OCI-LY7 (cell line): ENCODE measurements at regions not wholly inside any gene's neighbourhood (a gene's known extent, or its start where the extent isn't known, plus 50 kb on each side); places are given as distances from the start of the nearest gene placed in this dataset.

Experiments used
- BruUV-seq: library from RNA; stranded (reverse); fragments of 400-500 nt; replicated peaks from 2 replicates; lab custom pipeline; 2021; lab: Mats Ljungman, UMichigan
- CTCF ChIA-PET: fragments of 300-600 bp; sonication (Branson Sonifier 250); formaldehyde crosslinking; loops from one replicate; lab custom pipeline; 2022; ENCODE audit warnings: antibody characterized with exemption; ENCODE audit not compliant: unreplicated experiment; lab: Charles Lee
- POLR2A ChIA-PET: fragments of 300-600 bp; sonication (Branson Sonifier 250); formaldehyde crosslinking; loops from one replicate; lab custom pipeline; 2022; ENCODE audit warnings: antibody characterized with exemption; lab: Charles Lee
- DNase-seq: peaks from one replicate; pipeline ENCODE4 v3.0.0-alpha.2; 2015; ENCODE audit warnings: low spot score
- H2AFZ ChIP-seq: fragments of 200-600 bp; sonication (generic), shearing (Covaris generic); 2 replicates; pipeline ENCODE4 v1.6.1; 2014; ENCODE audit warnings: mild to moderate bottlenecking, antibody characterized with exemption, low read length, moderate library complexity
- H3K27ac ChIP-seq: fragments of 200-600 bp; sonication (generic); 2 replicates; pipeline ENCODE4 v1.5.1; 2014; ENCODE audit warnings: mixed run types, low read depth, mild to moderate bottlenecking, moderate library complexity, low read length, inconsistent platforms; ENCODE audit not compliant: poor library complexity, severe bottlenecking
- H3K36me3 ChIP-seq: fragments of 200-600 bp; sonication (generic); 2 replicates; pipeline ENCODE4 v1.6.1; 2014; ENCODE audit warnings: mild to moderate bottlenecking, antibody characterized with exemption, low read length, moderate library complexity, mixed read lengths; ENCODE audit not compliant: insufficient read depth
- H3K4me1 ChIP-seq: fragments of 200-600 bp; sonication (generic); 2 replicates; pipeline ENCODE4 v1.5.1; 2014; ENCODE audit warnings: mild to moderate bottlenecking, low read length; ENCODE audit not compliant: insufficient read depth, poor library complexity, severe bottlenecking
- H3K4me2 ChIP-seq: fragments of 200-600 bp; sonication (generic); 2 replicates; pipeline ENCODE4 v1.6.1; 2014; ENCODE audit warnings: mild to moderate bottlenecking, low read length
- H3K4me3 ChIP-seq: fragments of 200-600 bp; sonication (generic); 2 replicates; pipeline ENCODE4 v1.5.1; 2014; ENCODE audit warnings: mild to moderate bottlenecking, low read depth, low read length; ENCODE audit not compliant: poor library complexity, severe bottlenecking
- H3K79me2 ChIP-seq: fragments of 200-600 bp; sonication (generic); 2 replicates; pipeline ENCODE4 v1.6.1; 2016; ENCODE audit warnings: low read depth, mild to moderate bottlenecking, low read length, moderate library complexity, mixed read lengths; ENCODE audit not compliant: insufficient read depth
- H3K9me2 ChIP-seq: fragments of 200-600 bp; sonication (generic); 2 replicates; pipeline ENCODE4 v1.6.1; 2016; ENCODE audit warnings: mild to moderate bottlenecking, low read length, mixed read lengths; ENCODE audit not compliant: insufficient read depth
- H3K9me3 ChIP-seq: fragments of 200-600 bp; sonication (generic); 2 replicates; pipeline ENCODE4 v1.6.1; 2014; ENCODE audit warnings: mild to moderate bottlenecking, mixed run types, low read length, mixed read lengths
- H4K20me1 ChIP-seq: fragments of 200-600 bp; sonication (generic); 2 replicates; pipeline ENCODE4 v1.6.1; 2014; ENCODE audit warnings: mild to moderate bottlenecking, antibody characterized with exemption, low read length, moderate library complexity, mixed read lengths; ENCODE audit not compliant: insufficient read depth
- EZH2phosphoT487 ChIP-seq: fragments of 200-600 bp; sonication (generic); IDR thresholded peaks from 2 replicates; pipeline ENCODE4 v1.6.1; 2018; ENCODE audit warnings: low read depth, borderline replicate concordance, mild to moderate bottlenecking, mixed run types, antibody characterized with exemption, low read length, moderate library complexity, mixed read lengths
- intact Hi-C: fragments of 100-400 bp; cut with micrococcal nuclease; formaldehyde crosslinking; loops from one replicate; pipeline ENCODE4 v1.10.0; 2022; ENCODE audit not compliant: unreplicated experiment
- TF ChIP-seq, protein P1 (sequence below): fragments of 200-600 bp; sonication (generic); conservative IDR thresholded peaks from 2 replicates; pipeline ENCODE4 v1.5.1; 2014; ENCODE audit warnings: mild to moderate bottlenecking, antibody characterized with exemption, low read length, moderate library complexity, mixed read lengths

- H3K36me3 ChIP-seq, result no peaks in the 10 kb centered on the region
- CTCF ChIA-PET, result no interaction called here
Measured at GRCh38 chr2:129905664-129906081, 73.8 kb upstream of the RAB6C start.

DNA sequence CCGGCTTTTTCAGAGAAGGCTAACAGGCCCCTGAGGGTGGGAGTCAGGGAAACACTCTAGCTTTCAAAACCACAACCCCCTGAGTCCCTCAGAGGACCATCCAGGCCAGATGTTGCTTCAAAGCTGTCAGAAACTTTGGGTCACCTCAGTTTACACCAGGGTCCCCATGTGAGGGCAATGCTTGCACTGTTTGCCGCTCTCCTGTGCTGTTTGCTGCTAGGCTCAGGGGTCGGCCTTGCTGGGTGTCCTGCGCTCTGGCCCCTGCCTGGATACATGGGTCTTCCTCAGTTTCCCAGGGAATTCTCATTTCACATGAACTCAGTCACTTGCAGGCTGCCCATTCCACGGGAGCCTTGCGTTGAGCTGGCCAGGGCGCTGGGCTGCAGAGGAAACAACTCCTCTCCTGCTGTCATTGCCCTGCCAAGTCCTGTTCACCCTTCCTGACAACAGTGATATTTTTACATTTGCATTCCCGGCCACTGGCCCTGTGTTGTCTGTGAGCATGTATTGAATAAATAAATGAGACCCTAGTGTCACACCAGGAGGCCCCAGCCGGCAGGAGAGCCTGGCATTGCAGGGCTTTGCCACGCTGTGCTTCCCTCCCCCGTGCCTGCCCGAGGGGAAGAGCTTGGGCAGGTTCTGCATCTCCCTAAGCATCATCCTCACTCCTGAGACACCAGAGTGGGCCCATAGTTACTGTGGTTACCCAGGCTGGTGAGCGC is 73.2 kb upstream of the RAB6C start:
- H3K4me2 ChIP-seq, result no peak overlapping the region
- DNase-seq, result no peak
- POLR2A ChIA-PET, result no interaction called here
- no peaks in the 10 kb centered on the region for H3K36me3 ChIP-seq
- H3K4me3 ChIP-seq, result no peak overlapping the region
- BruUV-seq, result no TSS peak
- no peaks in the 10 kb centered on the region for H3K9me2 ChIP-seq
- H3K27ac ChIP-seq, result no peak overlapping the region
- CTCF ChIA-PET, result no interaction called here
- no peaks in the 10 kb centered on the region for H3K4me1 ChIP-seq
- H3K9me3 ChIP-seq, result no peaks in the 10 kb centered on the region
- TF ChIP-seq, protein P1, sequence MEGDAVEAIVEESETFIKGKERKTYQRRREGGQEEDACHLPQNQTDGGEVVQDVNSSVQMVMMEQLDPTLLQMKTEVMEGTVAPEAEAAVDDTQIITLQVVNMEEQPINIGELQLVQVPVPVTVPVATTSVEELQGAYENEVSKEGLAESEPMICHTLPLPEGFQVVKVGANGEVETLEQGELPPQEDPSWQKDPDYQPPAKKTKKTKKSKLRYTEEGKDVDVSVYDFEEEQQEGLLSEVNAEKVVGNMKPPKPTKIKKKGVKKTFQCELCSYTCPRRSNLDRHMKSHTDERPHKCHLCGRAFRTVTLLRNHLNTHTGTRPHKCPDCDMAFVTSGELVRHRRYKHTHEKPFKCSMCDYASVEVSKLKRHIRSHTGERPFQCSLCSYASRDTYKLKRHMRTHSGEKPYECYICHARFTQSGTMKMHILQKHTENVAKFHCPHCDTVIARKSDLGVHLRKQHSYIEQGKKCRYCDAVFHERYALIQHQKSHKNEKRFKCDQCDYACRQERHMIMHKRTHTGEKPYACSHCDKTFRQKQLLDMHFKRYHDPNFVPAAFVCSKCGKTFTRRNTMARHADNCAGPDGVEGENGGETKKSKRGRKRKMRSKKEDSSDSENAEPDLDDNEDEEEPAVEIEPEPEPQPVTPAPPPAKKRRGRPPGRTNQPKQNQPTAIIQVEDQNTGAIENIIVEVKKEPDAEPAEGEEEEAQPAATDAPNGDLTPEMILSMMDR, result no peak
- TF ChIP-seq EZH2phosphoT487, result no peak
- intact Hi-C loops, result no loop called here
- H3K79me2 ChIP-seq, result no peaks in the 10 kb centered on the region
- H4K20me1 ChIP-seq, result no peaks in the 10 kb centered on the region
- no peak overlapping the region for H2AFZ ChIP-seq

More at GRCh38 chr2:129905664-129906081, 73.8 kb upstream of the RAB6C start:
- H3K27ac ChIP-seq, result no peak overlapping the region
- no peak for TF ChIP-seq EZH2phosphoT487
- TF ChIP-seq, protein P1, result no peak
- POLR2A ChIA-PET, result no interaction called here
- intact Hi-C loops, result no loop called here
- no peaks in the 10 kb centered on the region for H3K9me3 ChIP-seq
- H3K9me2 ChIP-seq, result no peaks in the 10 kb centered on the region
- no peaks in the 10 kb centered on the region for H3K79me2 ChIP-seq
- no TSS peak for BruUV-seq
- DNase-seq, result no peak
- H2AFZ ChIP-seq, result no peak overlapping the region
- no peaks in the 10 kb centered on the region for H4K20me1 ChIP-seq
- H3K4me3 ChIP-seq, result no peak overlapping the region
- H3K4me2 ChIP-seq, result no peak overlapping the region
- H3K4me1 ChIP-seq, result no peaks in the 10 kb centered on the region

GRCh38 chr2:129906861-129907235 is 72.6 kb upstream of the RAB6C start:
- Histone ChIP-seq H3K4me1 (no peaks in the 10 kb centered on the region), H4K20me1 (no peaks in the 10 kb centered on the region), H3K4me2 (no peak overlapping the region), H3K27ac (no peak overlapping the region), H3K4me3 (no peak overlapping the region), H3K36me3 (no peaks in the 10 kb centered on the region), H3K9me2 (no peaks in the 10 kb centered on the region), H3K9me3 (no peaks in the 10 kb centered on the region), H3K79me2 (no peaks in the 10 kb centered on the region), H2AFZ (no peak overlapping the region)
- POLR2A ChIA-PET, result no interaction called here
- no peak for DNase-seq
- TF ChIP-seq EZH2phosphoT487, result no peak
- TF ChIP-seq, protein P1, result no peak
- intact Hi-C loops, result no loop called here
- CTCF ChIA-PET, result no interaction called here
- BruUV-seq, result no TSS peak
